ENCODE measurements at regions not wholly inside any gene's neighbourhood (a gene's known extent, or its start where the extent isn't known, plus 50 kb on each side); places are given as distances from the start of the nearest gene placed in this dataset.

- TF ChIP-seq POLR2A (IDR thresholded peaks at IDR 0.05; ENCODE audit: extremely low read depth, insufficient read length) (no peak), CTCF (IDR thresholded peaks at IDR 0.05; ENCODE audit: low read depth, low read length) (no peak), MYC (IDR thresholded peaks at IDR 0.05; ENCODE audit: low read depth, low read length) (no peak), MAX (IDR thresholded peaks at IDR 0.05; ENCODE audit: low read depth, low read length) (no peak)
These were observed 107.7 kb upstream of the YPEL5 start for GRCh38 chr2:30039101-30039500.
